Neural cell (in vitro differentiated cells): ENCODE measurements at regions not wholly inside any gene's neighbourhood (a gene's known extent, or its start where the extent isn't known, plus 50 kb on each side); places are given as distances from the start of the nearest gene placed in this dataset.

Experiments used
- H2AFZ ChIP-seq: fragments of 200-600, 300-800 bp; sonication (generic), shearing (Covaris generic); 2 replicates; pipeline ENCODE4 v1.6.0; 2014; ENCODE audit warnings: low read depth, mild to moderate bottlenecking, antibody characterized with exemption, low read length, moderate library complexity
- H3F3A ChIP-seq: fragments of 200-600 bp; shearing (Covaris generic); 2 replicates; pipeline ENCODE4 v1.6.1; 2016; ENCODE audit warnings: mild to moderate bottlenecking, moderate library complexity, mixed read lengths, antibody characterized with exemption, low read length; ENCODE audit not compliant: insufficient read depth, poor library complexity, severe bottlenecking
- H3K27ac ChIP-seq: fragments of 200-600, 300-800 bp; sonication (generic), shearing (Covaris generic); 2 replicates; pipeline ENCODE4 v1.5.1; 2014; ENCODE audit warnings: mild to moderate bottlenecking, low read length, moderate library complexity
- H3K27me3 ChIP-seq: fragments of 300-800, 200-600 bp; sonication (generic), shearing (Covaris generic); 2 replicates; pipeline ENCODE4 v1.6.0; 2014; ENCODE audit warnings: mild to moderate bottlenecking, low read depth, low read length, moderate library complexity; ENCODE audit not compliant: insufficient read depth
- H3K36me3 ChIP-seq: fragments of 300-800, 200-600 bp; sonication (generic), shearing (Covaris generic); 2 replicates; pipeline ENCODE4 v1.5.1; 2014; ENCODE audit warnings: mild to moderate bottlenecking, antibody characterized with exemption, low read length, moderate library complexity; ENCODE audit not compliant: insufficient read depth
- H3K4me2 ChIP-seq: fragments of 300-800, 200-600 bp; sonication (generic), shearing (Covaris generic); 2 replicates; pipeline ENCODE4 v1.6.0; 2014; ENCODE audit warnings: mild to moderate bottlenecking, low read length
- H3K4me3 ChIP-seq: fragments of 300-800, 200-600 bp; sonication (generic), shearing (Covaris generic); 2 replicates; pipeline ENCODE4 v1.5.1; 2014; ENCODE audit warnings: mild to moderate bottlenecking, low read length, moderate library complexity
- H3K79me2 ChIP-seq: fragments of 200-600 bp; shearing (Covaris generic); replicated peaks from 2 replicates; pipeline ENCODE4 v1.6.0; 2014; ENCODE audit warnings: mild to moderate bottlenecking, low read length, moderate library complexity; ENCODE audit not compliant: insufficient read depth
- H3K9ac ChIP-seq: fragments of 300-800, 200-600 bp; sonication (generic), shearing (Covaris generic); 2 replicates; pipeline ENCODE4 v1.6.1; 2016; ENCODE audit warnings: mild to moderate bottlenecking, low read length, mixed read lengths
- H3K9me2 ChIP-seq: fragments of 200-600 bp; shearing (Covaris generic); 2 replicates; pipeline ENCODE4 v1.6.1; 2016; ENCODE audit warnings: mild to moderate bottlenecking, low read length, mixed read lengths; ENCODE audit not compliant: insufficient read depth
- H3K9me3 ChIP-seq: fragments of 200-600, 300-800 bp; sonication (generic), shearing (Covaris generic); 2 replicates; pipeline ENCODE4 v1.6.1; 2016; ENCODE audit warnings: mild to moderate bottlenecking, mixed run types, low read length, moderate library complexity, mixed read lengths
- H4K20me1 ChIP-seq: fragments of 200-600 bp; shearing (Covaris generic); 2 replicates; pipeline ENCODE4 v1.6.1; 2016; ENCODE audit warnings: mild to moderate bottlenecking, mixed run types; ENCODE audit not compliant: insufficient read depth
- CTCF ChIP-seq: fragments of 450-650 bp; IDR thresholded peaks from 2 replicates; pipeline ENCODE4 v1.5.1; 2014; ENCODE audit warnings: antibody characterized with exemption, mild to moderate bottlenecking, moderate library complexity; ENCODE audit not compliant: poor library complexity, severe bottlenecking
- EP300 ChIP-seq: fragments of 450-650 bp; conservative IDR thresholded peaks from 2 replicates; pipeline ENCODE4 v1.6.1; 2014; ENCODE audit warnings: antibody characterized with exemption, mild to moderate bottlenecking, moderate library complexity; ENCODE audit not compliant: poor library complexity, severe bottlenecking
- EZH2 ChIP-seq: fragments of 200-600, 300-800 bp; shearing (Covaris generic), sonication (generic); IDR thresholded peaks from 2 replicates; pipeline ENCODE4 v1.6.1; 2014; ENCODE audit warnings: antibody characterized with exemption, low read length, borderline replicate concordance, mild to moderate bottlenecking; ENCODE audit not compliant: insufficient read depth, poor library complexity, severe bottlenecking
- MXI1 ChIP-seq: fragments of 450-650 bp; conservative IDR thresholded peaks from 2 replicates; pipeline ENCODE4 v1.6.1; 2014; ENCODE audit warnings: antibody characterized with exemption, mild to moderate bottlenecking; ENCODE audit not compliant: poor library complexity, severe bottlenecking
- POLR2AphosphoS5 ChIP-seq: IDR thresholded peaks from 2 replicates; pipeline ENCODE4 v1.6.1; 2012
- RAD21 ChIP-seq: fragments of 450-650 bp; conservative IDR thresholded peaks from 2 replicates; pipeline ENCODE4 v1.6.1; 2014; ENCODE audit warnings: antibody characterized with exemption, mild to moderate bottlenecking, moderate library complexity
- REST ChIP-seq: IDR thresholded peaks from 2 replicates; pipeline ENCODE4 v1.6.1; 2012; ENCODE audit warnings: borderline replicate concordance
- SMC3 ChIP-seq: fragments of 450-650 bp; conservative IDR thresholded peaks from 2 replicates; pipeline ENCODE4 v1.6.1; 2014; ENCODE audit warnings: antibody characterized with exemption, mild to moderate bottlenecking, moderate library complexity; ENCODE audit not compliant: poor library complexity
- TAF1 ChIP-seq: IDR thresholded peaks from 2 replicates; pipeline ENCODE4 v1.6.1; 2012; ENCODE audit warnings: low read depth

- no peaks in the 10 kb centered on the region for H4K20me1 ChIP-seq
- H2AFZ ChIP-seq: no peak overlapping the region
- H3K9me3 ChIP-seq: no peaks in the 10 kb centered on the region
- H3K27me3 ChIP-seq: no peaks in the 10 kb centered on the region
- H3K9me2 ChIP-seq: no peaks in the 10 kb centered on the region
- no peaks in the 10 kb centered on the region for H3K79me2 ChIP-seq
- H3K36me3 ChIP-seq: no peaks in the 10 kb centered on the region
- H3K4me3 ChIP-seq: no peak overlapping the region
- TF ChIP-seq EZH2 (no peak), POLR2AphosphoS5 (no peak), CTCF (no peak), EP300 (no peak)
- no peak overlapping the region for H3K9ac ChIP-seq
- H3K4me2 ChIP-seq: no peak overlapping the region
- no peaks in the 10 kb centered on the region for H3F3A ChIP-seq
- H3K27ac ChIP-seq: no peak overlapping the region
These were observed 207.3 kb upstream of the DDX18 start for GRCh38 chr2:117607202-117607601.

- no peaks in the 10 kb centered on the region for H3K36me3 ChIP-seq
- H3K27me3 ChIP-seq: no peaks in the 10 kb centered on the region
- no peaks in the 10 kb centered on the region for H3F3A ChIP-seq
- H3K9ac ChIP-seq: no peak overlapping the region
- no peak for TF ChIP-seq SMC3
- TF ChIP-seq EZH2: no peak
- no peak for TF ChIP-seq EP300
- TF ChIP-seq REST: no peak
- TF ChIP-seq CTCF: no peak
- TF ChIP-seq RAD21: no peak
- TF ChIP-seq POLR2AphosphoS5: no peak
- TF ChIP-seq MXI1: no peak
- TF ChIP-seq TAF1: no peak
- no peaks in the 10 kb centered on the region for H3K9me2 ChIP-seq
- H3K27ac ChIP-seq: no peak overlapping the region
- no peak overlapping the region for H3K4me2 ChIP-seq
- H3K4me3 ChIP-seq: no peak overlapping the region
- H3K79me2 ChIP-seq: no peaks in the 10 kb centered on the region
- H3K9me3 ChIP-seq: no peaks in the 10 kb centered on the region
- H2AFZ ChIP-seq: no peak overlapping the region
- no peaks in the 10 kb centered on the region for H4K20me1 ChIP-seq
These were observed 201.4 kb upstream of the DDX18 start for GRCh38 chr2:117613101-117613500.
